ENCODE measurements at regions not wholly inside any gene's neighbourhood (a gene's known extent, or its start where the extent isn't known, plus 50 kb on each side); places are given as distances from the start of the nearest gene placed in this dataset.

GRCh38 chr14:44639781-44640385 is 132.8 kb upstream of the FSCB start:
- no peaks in the 10 kb centered on the region for H3K27me3 ChIP-seq (replicated peaks; ENCODE audit: insufficient read depth, low read depth, low read length, poor library complexity)
- peaks cover 22% of the 10 kb centered on the region for H3K4me1 ChIP-seq (ENCODE audit: insufficient read depth, low read length, poor library complexity, severe bottlenecking)
- BruUV-seq (replicated peaks): no TSS peak
- peak; percentile 57 for DNase-seq (ENCODE audit: low spot score)
- H3K4me3 ChIP-seq (ENCODE audit: low read depth, low read length, poor library complexity, severe bottlenecking): no peak overlapping the region
- TF ChIP-seq CTCF (conservative IDR thresholded peaks at IDR 0.05; ENCODE audit: low read depth, low read length) (no peak), EZH2 (IDR thresholded peaks at IDR 0.05; ENCODE audit: borderline replicate concordance, low read depth, low read length, poor library complexity, severe bottlenecking) (no peak)
- intact Hi-C loops (cut with micrococcal nuclease; ENCODE audit: unreplicated experiment): no loop called here
- H3K27ac ChIP-seq (ENCODE audit: low read depth, low read length, poor library complexity, severe bottlenecking): peak overlapping the region; percentile 13
- ChIA-PET POLR2A (ENCODE audit: low non-redundant PET) (interaction anchor here (0.7 kb wide), 1 partner anchor 29 kb away, joined by 4 read pairs; no protein-coding TSS in a partner anchor), CTCF (no interaction called here)
- H3K36me3 ChIP-seq (ENCODE audit: insufficient read depth, low read length, poor library complexity, severe bottlenecking): no peaks in the 10 kb centered on the region
- no peaks in the 10 kb centered on the region for H3K9me3 ChIP-seq (ENCODE audit: low read depth, low read length, poor library complexity, severe bottlenecking)

- peaks cover 10% of the 10 kb centered on the region for H3K4me1 ChIP-seq (ENCODE audit: insufficient read depth, low read length, poor library complexity, severe bottlenecking)
- intact Hi-C loops (cut with micrococcal nuclease; ENCODE audit: unreplicated experiment): no loop called here
- no peak overlapping the region for H3K27ac ChIP-seq (ENCODE audit: low read depth, low read length, poor library complexity, severe bottlenecking)
- DNase-seq (ENCODE audit: low spot score): no peak
- ChIA-PET CTCF (no interaction called here), POLR2A (ENCODE audit: low non-redundant PET) (no interaction called here)
- H3K9me3 ChIP-seq (ENCODE audit: low read depth, low read length, poor library complexity, severe bottlenecking): no peaks in the 10 kb centered on the region
- H3K27me3 ChIP-seq (replicated peaks; ENCODE audit: insufficient read depth, low read depth, low read length, poor library complexity): no peaks in the 10 kb centered on the region
- no peak overlapping the region for H3K4me3 ChIP-seq (ENCODE audit: low read depth, low read length, poor library complexity, severe bottlenecking)
- no TSS peak for BruUV-seq (replicated peaks)
- TF ChIP-seq CTCF (conservative IDR thresholded peaks at IDR 0.05; ENCODE audit: low read depth, low read length) (no peak), EZH2 (IDR thresholded peaks at IDR 0.05; ENCODE audit: borderline replicate concordance, low read depth, low read length, poor library complexity, severe bottlenecking) (no peak)
- H3K36me3 ChIP-seq (ENCODE audit: insufficient read depth, low read length, poor library complexity, severe bottlenecking): no peaks in the 10 kb centered on the region
Observed at GRCh38 chr14:44634692-44635091, 127.6 kb upstream of the FSCB start.

GRCh38 chr14:44626423-44626822 is 119.3 kb upstream of the FSCB start:
- Histone ChIP-seq H3K4me3 (ENCODE audit: low read depth, low read length, poor library complexity, severe bottlenecking) (no peak overlapping the region), H3K4me1 (ENCODE audit: insufficient read depth, low read length, poor library complexity, severe bottlenecking) (no peaks in the 10 kb centered on the region), H3K27me3 (replicated peaks; ENCODE audit: insufficient read depth, low read depth, low read length, poor library complexity) (no peaks in the 10 kb centered on the region), H3K36me3 (ENCODE audit: insufficient read depth, low read length, poor library complexity, severe bottlenecking) (no peaks in the 10 kb centered on the region), H3K9me3 (ENCODE audit: low read depth, low read length, poor library complexity, severe bottlenecking) (no peaks in the 10 kb centered on the region), H3K27ac (ENCODE audit: low read depth, low read length, poor library complexity, severe bottlenecking) (no peak overlapping the region)
- intact Hi-C loops (cut with micrococcal nuclease; ENCODE audit: unreplicated experiment): no loop called here
- TF ChIP-seq EZH2 (IDR thresholded peaks at IDR 0.05; ENCODE audit: borderline replicate concordance, low read depth, low read length, poor library complexity, severe bottlenecking) (no peak), CTCF (conservative IDR thresholded peaks at IDR 0.05; ENCODE audit: low read depth, low read length) (no peak)
- DNase-seq (ENCODE audit: low spot score): no peak
- no TSS peak for BruUV-seq (replicated peaks)
- CTCF ChIA-PET: no interaction called here
- POLR2A ChIA-PET (ENCODE audit: low non-redundant PET): no interaction called here
